ENCODE measurements at regions not wholly inside any gene's neighbourhood (a gene's known extent, or its start where the extent isn't known, plus 50 kb on each side); places are given as distances from the start of the nearest gene placed in this dataset.

GRCh38 chr22:27381552-27381951 lies 420.0 kb downstream of the MN1 start:
- DNase-seq, result no peak

GRCh38 chr22:27381960-27382742 lies 419.4 kb downstream of the MN1 start:
- no peak for DNase-seq

GRCh38 chr22:27382947-27383346 lies 418.6 kb downstream of the MN1 start:
- DNase-seq, result no peak

- DNase-seq, result no peak
Measured at GRCh38 chr22:27383896-27384295, 417.7 kb downstream of the MN1 start.

- DNase-seq, result no peak
Measured at GRCh38 chr22:27385261-27385998, 416.1 kb downstream of the MN1 start.

- no peak for DNase-seq
Measured at GRCh38 chr22:27386186-27386585, 415.4 kb downstream of the MN1 start.

- no peak for DNase-seq
Measured at GRCh38 chr22:27387561-27387960, 414.0 kb downstream of the MN1 start.

- no peak for DNase-seq
Measured at GRCh38 chr22:27388090-27388600, 413.4 kb downstream of the MN1 start.

- DNase-seq, result no peak
Measured at GRCh38 chr22:27389727-27390075, 411.9 kb downstream of the MN1 start.

GRCh38 chr22:27391092-27391770 lies 410.3 kb downstream of the MN1 start:
- DNase-seq, result no peak

- no peak for DNase-seq
Measured at GRCh38 chr22:27393371-27393770, 408.2 kb downstream of the MN1 start.

- no peak for DNase-seq
Measured at GRCh38 chr22:27394806-27395404, 406.7 kb downstream of the MN1 start.

- no peak for DNase-seq
Measured at GRCh38 chr22:27397036-27397953, 404.3 kb downstream of the MN1 start.

GRCh38 chr22:27397954-27398342 lies 403.6 kb downstream of the MN1 start:
- DNase-seq, result no peak

- no peak for DNase-seq
Measured at GRCh38 chr22:27399161-27399560, 402.4 kb downstream of the MN1 start.

- no peak for DNase-seq
Measured at GRCh38 chr22:27400811-27401210, 400.7 kb downstream of the MN1 start.

- no peak for DNase-seq
Measured at GRCh38 chr22:27401321-27401720, 400.2 kb downstream of the MN1 start.

- no peak for DNase-seq
Measured at GRCh38 chr22:27404441-27404840, 397.1 kb downstream of the MN1 start.

GRCh38 chr22:27405672-27406388 lies 395.7 kb downstream of the MN1 start:
- DNase-seq, result no peak

GRCh38 chr22:27406389-27406861 lies 395.1 kb downstream of the MN1 start:
- DNase-seq, result no peak

GRCh38 chr22:27407369-27407985 lies 394.1 kb downstream of the MN1 start:
- no peak for DNase-seq

All from activated naive CD4-positive, alpha-beta T cell treated with Interleukin-2 at 50 U/mL for 16 hours (primary cell).